SH-SY5Y (cell line): ENCODE measurements at regions not wholly inside any gene's neighbourhood (a gene's known extent, or its start where the extent isn't known, plus 50 kb on each side); places are given as distances from the start of the nearest gene placed in this dataset.

Experiments used
- GATA2 ChIP-seq: IDR thresholded peaks from 2 replicates; pipeline ENCODE4 v1.6.1; 2011; ENCODE audit warnings: mild to moderate bottlenecking, low read depth, low read length
- GATA3 ChIP-seq: IDR thresholded peaks from 2 replicates; pipeline ENCODE4 v1.6.1; 2011; ENCODE audit warnings: low read depth, mild to moderate bottlenecking, low read length, moderate library complexity

GRCh38 chr6:27066802-27067201 is 180.7 kb upstream of the PRSS16 start:
- TF ChIP-seq GATA3 (no peak), GATA2 (no peak)
